Smooth muscle cell (in vitro differentiated cells): ENCODE measurements at regions not wholly inside any gene's neighbourhood (a gene's known extent, or its start where the extent isn't known, plus 50 kb on each side); places are given as distances from the start of the nearest gene placed in this dataset.
"Not testable (repeated sequence)": the region's sequence is repeated elsewhere in the genome, so short reads cannot be mapped to it uniquely, and the experiment has no call there.

Source experiments
- DNase-seq: peaks from one replicate; lab custom pipeline; 2025; ENCODE audit not compliant: unreplicated experiment; lab: John Stamatoyannopoulos, UW
- H2AFZ ChIP-seq: fragments of 200-600 bp; sonication (generic); 2 replicates; pipeline ENCODE4 v1.6.0; 2016; ENCODE audit warnings: antibody characterized with exemption, low read depth, mild to moderate bottlenecking
- H3F3A ChIP-seq: fragments of 200-600 bp; sonication (generic); 2 replicates; pipeline ENCODE4 v1.6.0; 2017; ENCODE audit warnings: antibody characterized with exemption, low read depth
- H3K27ac ChIP-seq: fragments of 200-600 bp; sonication (generic); 2 replicates; pipeline ENCODE4 v1.5.1; 2016; ENCODE audit warnings: low read depth, mild to moderate bottlenecking
- H3K27me3 ChIP-seq: fragments of 200-600 bp; sonication (generic); 2 replicates; pipeline ENCODE4 v1.6.1; 2016; ENCODE audit warnings: low read depth, mild to moderate bottlenecking
- H3K36me3 ChIP-seq: fragments of 200-600 bp; sonication (generic); 2 replicates; pipeline ENCODE4 v1.5.1; 2016; ENCODE audit warnings: low read depth
- H3K4me1 ChIP-seq: fragments of 200-600 bp; sonication (generic); 2 replicates; pipeline ENCODE4 v1.5.1; 2016; ENCODE audit warnings: low read depth
- H3K4me2 ChIP-seq: fragments of 200-600 bp; sonication (generic); 2 replicates; pipeline ENCODE4 v1.6.0; 2016; ENCODE audit warnings: mild to moderate bottlenecking
- H3K4me3 ChIP-seq: fragments of 200-600 bp; sonication (generic); 2 replicates; pipeline ENCODE4 v1.5.1; 2016; ENCODE audit warnings: mild to moderate bottlenecking
- H3K79me2 ChIP-seq: fragments of 200-600 bp; sonication (generic); 2 replicates; pipeline ENCODE4 v1.6.0; 2016; ENCODE audit warnings: low read depth, mild to moderate bottlenecking
- H3K9ac ChIP-seq: fragments of 200-600 bp; sonication (generic); 2 replicates; pipeline ENCODE4 v1.6.0; 2016; ENCODE audit warnings: low read depth
- H3K9me3 ChIP-seq: fragments of 200-600 bp; sonication (generic); replicated peaks from 2 replicates; pipeline ENCODE4 v1.5.1; 2016; ENCODE audit warnings: low read depth
- H4K20me1 ChIP-seq: fragments of 200-600 bp; sonication (generic); 2 replicates; pipeline ENCODE4 v1.6.0; 2016; ENCODE audit warnings: low read depth
- WGBS: methylation state at CpG from one replicate; pipeline ENCODE4 v1.1.7; 2016; ENCODE audit warnings: low lambda C conversion rate; 5-methylcytosine and 5-hydroxymethylcytosine counted together
- TF ChIP-seq, protein P1 (sequence below): fragments of 200-600 bp; sonication (generic); IDR thresholded peaks from 2 replicates; pipeline ENCODE4 v1.5.1; 2017; ENCODE audit warnings: borderline replicate concordance, mild to moderate bottlenecking, antibody characterized with exemption; ENCODE audit not compliant: insufficient read depth, poor library complexity, severe bottlenecking

DNA sequence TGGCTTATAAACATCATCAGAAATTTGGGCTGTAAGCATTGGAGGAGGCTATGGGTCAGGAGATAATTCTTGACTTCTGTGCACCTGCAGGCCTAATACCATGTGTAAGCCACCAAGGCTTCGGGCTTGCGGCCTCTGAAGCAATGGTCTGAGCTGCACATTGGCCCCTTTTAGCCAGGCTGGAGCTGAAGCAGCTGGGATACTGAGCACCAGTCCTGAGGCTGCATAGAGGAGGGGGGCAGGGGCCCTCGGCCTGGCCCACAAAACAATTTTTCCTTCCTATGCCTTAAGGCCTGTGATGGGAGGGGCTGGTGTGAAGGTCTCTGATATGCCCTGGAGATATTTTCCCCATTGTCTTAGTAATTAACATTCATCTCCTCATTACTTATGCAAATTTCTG lies 373.0 kb upstream of the HTR2C start:
- no peak overlapping the region for H2AFZ ChIP-seq
- 94% methylated on average over 3 of the region's 3 CpGs for WGBS

DNA sequence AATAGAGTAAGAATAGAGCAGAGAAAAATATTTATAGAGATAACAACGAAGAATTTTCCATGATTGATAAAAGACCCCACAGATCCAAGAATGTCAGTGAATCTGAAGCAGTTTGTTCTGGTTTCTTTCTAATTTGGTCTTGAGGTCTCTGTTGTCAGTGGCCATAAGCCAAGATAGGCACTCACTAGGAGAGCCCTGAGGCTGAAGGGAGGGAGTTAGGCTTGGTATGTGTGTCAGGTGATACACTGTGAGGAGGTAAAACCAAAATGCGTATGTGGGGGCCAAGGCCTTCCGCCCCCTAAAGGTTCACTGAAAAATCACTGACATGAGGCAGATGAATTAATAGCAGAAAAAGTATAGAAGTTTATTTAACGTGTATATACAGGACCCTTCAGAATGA lies 382.3 kb upstream of the HTR2C start:
- no peak overlapping the region for H3K4me2 ChIP-seq
- no peaks in the 10 kb centered on the region for H4K20me1 ChIP-seq
- TF ChIP-seq, protein P1, sequence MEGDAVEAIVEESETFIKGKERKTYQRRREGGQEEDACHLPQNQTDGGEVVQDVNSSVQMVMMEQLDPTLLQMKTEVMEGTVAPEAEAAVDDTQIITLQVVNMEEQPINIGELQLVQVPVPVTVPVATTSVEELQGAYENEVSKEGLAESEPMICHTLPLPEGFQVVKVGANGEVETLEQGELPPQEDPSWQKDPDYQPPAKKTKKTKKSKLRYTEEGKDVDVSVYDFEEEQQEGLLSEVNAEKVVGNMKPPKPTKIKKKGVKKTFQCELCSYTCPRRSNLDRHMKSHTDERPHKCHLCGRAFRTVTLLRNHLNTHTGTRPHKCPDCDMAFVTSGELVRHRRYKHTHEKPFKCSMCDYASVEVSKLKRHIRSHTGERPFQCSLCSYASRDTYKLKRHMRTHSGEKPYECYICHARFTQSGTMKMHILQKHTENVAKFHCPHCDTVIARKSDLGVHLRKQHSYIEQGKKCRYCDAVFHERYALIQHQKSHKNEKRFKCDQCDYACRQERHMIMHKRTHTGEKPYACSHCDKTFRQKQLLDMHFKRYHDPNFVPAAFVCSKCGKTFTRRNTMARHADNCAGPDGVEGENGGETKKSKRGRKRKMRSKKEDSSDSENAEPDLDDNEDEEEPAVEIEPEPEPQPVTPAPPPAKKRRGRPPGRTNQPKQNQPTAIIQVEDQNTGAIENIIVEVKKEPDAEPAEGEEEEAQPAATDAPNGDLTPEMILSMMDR, result no peak
- 87% methylated on average over 4 of the region's 4 CpGs for WGBS
- no peaks in the 10 kb centered on the region for H3K36me3 ChIP-seq
- H3K4me1 ChIP-seq, result no peaks in the 10 kb centered on the region
- H3K79me2 ChIP-seq, result no peaks in the 10 kb centered on the region
- DNase-seq, result no peak
- no peak overlapping the region for H3K9ac ChIP-seq
- no peaks in the 10 kb centered on the region for H3K27me3 ChIP-seq
- no peak overlapping the region for H3K27ac ChIP-seq
- H3F3A ChIP-seq, result no peaks in the 10 kb centered on the region
- H3K9me3 ChIP-seq, result no peaks in the 10 kb centered on the region
- H2AFZ ChIP-seq, result no peak overlapping the region
- no peak overlapping the region for H3K4me3 ChIP-seq

More for the DNA sequence above, 373.0 kb upstream of the HTR2C start:
- Histone ChIP-seq H3K36me3 (no peaks in the 10 kb centered on the region), H3F3A (no peaks in the 10 kb centered on the region), H3K4me3 (no peak overlapping the region), H4K20me1 (no peaks in the 10 kb centered on the region), H3K9ac (no peak overlapping the region), H3K9me3 (no peaks in the 10 kb centered on the region), H3K27ac (no peak overlapping the region), H3K4me1 (no peaks in the 10 kb centered on the region), H3K4me2 (no peak overlapping the region), H3K27me3 (no peaks in the 10 kb centered on the region), H3K79me2 (no peaks in the 10 kb centered on the region)
- TF ChIP-seq, protein P1, result no peak
- DNase-seq, result no peak

DNA sequence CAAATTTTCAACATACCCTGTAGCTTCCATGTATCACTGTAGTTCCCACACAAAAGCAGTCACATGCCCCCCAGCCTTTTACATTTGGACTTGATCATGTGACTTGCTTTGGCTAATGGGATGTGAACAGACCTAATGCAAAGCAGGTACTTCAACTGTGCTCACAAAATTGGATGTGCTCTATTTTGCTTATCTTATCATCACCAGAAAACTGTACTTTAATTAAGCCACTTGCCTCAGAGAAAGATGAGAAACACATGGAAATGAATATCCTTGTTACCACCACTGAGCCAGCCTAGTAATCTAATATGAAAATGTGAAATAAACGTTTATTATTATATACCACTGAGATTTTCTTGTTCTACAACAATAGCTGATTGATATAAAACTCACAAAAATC lies 402.7 kb upstream of the HTR2C start:
- H3K27me3 ChIP-seq, result no peaks in the 10 kb centered on the region
- 83% methylated on average over 1 of the region's 1 CpG for WGBS

DNA sequence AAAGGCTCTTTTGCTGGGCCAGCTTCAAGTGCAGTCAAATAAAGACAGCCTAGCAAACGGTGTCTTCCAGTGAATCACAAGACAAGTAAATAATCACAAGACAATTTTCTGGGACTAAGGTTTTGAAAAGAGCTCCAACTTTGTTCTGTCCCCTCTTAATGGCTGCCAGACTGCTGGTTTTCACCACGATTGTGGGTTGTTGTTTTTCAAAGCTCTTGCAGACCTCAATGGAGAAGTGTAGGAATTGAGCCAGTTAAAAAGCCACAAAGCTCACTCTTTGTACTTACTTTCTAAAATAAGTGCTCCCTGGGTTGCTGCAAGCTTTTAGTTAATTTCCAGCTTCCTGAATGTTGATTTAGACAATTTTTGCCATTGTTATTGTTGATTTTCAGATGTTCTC lies 405.8 kb upstream of the HTR2C start:
- Histone ChIP-seq H3K36me3 (no peaks in the 10 kb centered on the region), H3K27me3 (no peaks in the 10 kb centered on the region), H3K9me3 (no peaks in the 10 kb centered on the region), H2AFZ (peak overlapping the region; percentile 72), H4K20me1 (no peaks in the 10 kb centered on the region), H3K4me1 (peaks cover 9% of the 10 kb centered on the region), H3K9ac (no peak overlapping the region), H3F3A (no peaks in the 10 kb centered on the region), H3K79me2 (no peaks in the 10 kb centered on the region), H3K27ac (no peak overlapping the region), H3K4me2 (no peak overlapping the region), H3K4me3 (no peak overlapping the region)
- DNase-seq, result no peak
- WGBS, result 22% methylated on average over 2 of the region's 2 CpGs
- TF ChIP-seq, protein P1, result no peak

More for the DNA sequence above, 402.7 kb upstream of the HTR2C start:
- no peak overlapping the region for H3K4me3 ChIP-seq
- no peaks in the 10 kb centered on the region for H3K79me2 ChIP-seq
- H3K27ac ChIP-seq, result no peak overlapping the region
- TF ChIP-seq, protein P1, result no peak
- H3K9ac ChIP-seq, result no peak overlapping the region
- no peaks in the 10 kb centered on the region for H4K20me1 ChIP-seq
- no peak overlapping the region for H3K4me2 ChIP-seq
- peaks cover 9% of the 10 kb centered on the region for H3K4me1 ChIP-seq
- H3K9me3 ChIP-seq, result peaks cover 4% of the 10 kb centered on the region
- H2AFZ ChIP-seq, result no peak overlapping the region
- no peak for DNase-seq
- H3K36me3 ChIP-seq, result no peaks in the 10 kb centered on the region
- no peaks in the 10 kb centered on the region for H3F3A ChIP-seq

DNA sequence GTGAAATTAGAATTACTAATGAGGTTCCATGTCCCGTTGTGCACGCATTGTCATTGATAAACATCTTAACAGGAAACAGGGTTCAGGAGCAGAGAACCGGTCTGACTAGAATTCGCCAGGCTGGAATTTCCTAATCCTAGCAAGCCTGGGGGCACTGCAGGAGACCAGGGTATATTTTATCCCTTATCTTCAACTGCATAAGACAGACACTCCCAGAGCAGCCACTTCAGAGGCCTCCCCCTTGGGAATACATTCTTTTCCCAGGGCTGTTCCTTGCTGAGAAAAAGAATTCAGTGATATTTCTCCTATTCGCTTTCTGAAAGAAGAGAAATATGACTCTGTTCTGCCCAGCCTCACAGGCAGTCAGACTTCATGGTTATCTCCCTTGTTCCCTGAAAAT lies 416.6 kb upstream of the HTR2C start:
- H2AFZ ChIP-seq, H3K79me2 ChIP-seq, H3K9me3 ChIP-seq, H4K20me1 ChIP-seq, H3F3A ChIP-seq, H3K4me2 ChIP-seq, DNase-seq, H3K36me3 ChIP-seq, H3K9ac ChIP-seq, H3K4me3 ChIP-seq, H3K4me1 ChIP-seq, H3K27me3 ChIP-seq, H3K27ac ChIP-seq: not testable (repeated sequence)
- 78% methylated on average over 5 of the region's 5 CpGs for WGBS
